ENCODE measurements at regions not wholly inside any gene's neighbourhood (a gene's known extent, or its start where the extent isn't known, plus 50 kb on each side); places are given as distances from the start of the nearest gene placed in this dataset.
"Not testable (repeated sequence)": the region's sequence is repeated elsewhere in the genome, so short reads cannot be mapped to it uniquely, and the experiment has no call there.

DNA sequence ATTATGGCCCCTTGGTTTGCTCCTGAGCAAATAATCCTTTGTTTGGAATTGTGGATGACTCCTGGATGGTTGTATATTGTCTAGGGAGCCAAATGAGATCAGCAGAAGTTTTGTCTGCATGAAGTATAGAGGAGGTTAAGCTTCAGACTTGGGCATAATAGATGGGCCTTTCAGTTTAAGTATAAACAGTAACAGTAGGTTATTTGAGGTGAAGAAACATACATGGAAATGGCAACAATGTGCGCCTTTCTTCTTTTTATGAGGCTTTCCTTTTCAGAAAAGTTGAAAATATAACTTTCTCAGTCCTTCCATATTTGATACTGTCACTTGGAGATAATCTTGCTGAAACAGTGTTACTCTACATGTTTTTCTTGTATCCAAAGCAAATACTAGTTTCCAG lies 63.7 kb upstream of the PPP1R12A start:
- FAIRE-seq (no peak), DNase-seq (ENCODE audit: low read depth) (no peak)
- TF ChIP-seq CTCF (IDR thresholded peaks at IDR 0.05; ENCODE audit: insufficient read depth, low read length, severe bottlenecking): no peak
- Histone ChIP-seq H3K27me3 (ENCODE audit: control insufficient read depth, insufficient read depth, low read length) (no peaks in the 10 kb centered on the region), H3K4me3 (ENCODE audit: low read depth, low read length) (no peak overlapping the region), H3K36me3 (ENCODE audit: control insufficient read depth, insufficient read depth, low read length) (no peaks in the 10 kb centered on the region)

- no peak for DNase-seq (ENCODE audit: low read depth)
- Histone ChIP-seq H3K4me3 (ENCODE audit: low read depth, low read length) (no peak overlapping the region), H3K27me3 (ENCODE audit: control insufficient read depth, insufficient read depth, low read length) (no peaks in the 10 kb centered on the region), H3K36me3 (ENCODE audit: control insufficient read depth, insufficient read depth, low read length) (no peaks in the 10 kb centered on the region)
- no peak for TF ChIP-seq CTCF (IDR thresholded peaks at IDR 0.05; ENCODE audit: insufficient read depth, low read length, severe bottlenecking)
- FAIRE-seq: no peak
These were observed 62.3 kb upstream of the PPP1R12A start for GRCh38 chr12:79997096-79997791.

DNA sequence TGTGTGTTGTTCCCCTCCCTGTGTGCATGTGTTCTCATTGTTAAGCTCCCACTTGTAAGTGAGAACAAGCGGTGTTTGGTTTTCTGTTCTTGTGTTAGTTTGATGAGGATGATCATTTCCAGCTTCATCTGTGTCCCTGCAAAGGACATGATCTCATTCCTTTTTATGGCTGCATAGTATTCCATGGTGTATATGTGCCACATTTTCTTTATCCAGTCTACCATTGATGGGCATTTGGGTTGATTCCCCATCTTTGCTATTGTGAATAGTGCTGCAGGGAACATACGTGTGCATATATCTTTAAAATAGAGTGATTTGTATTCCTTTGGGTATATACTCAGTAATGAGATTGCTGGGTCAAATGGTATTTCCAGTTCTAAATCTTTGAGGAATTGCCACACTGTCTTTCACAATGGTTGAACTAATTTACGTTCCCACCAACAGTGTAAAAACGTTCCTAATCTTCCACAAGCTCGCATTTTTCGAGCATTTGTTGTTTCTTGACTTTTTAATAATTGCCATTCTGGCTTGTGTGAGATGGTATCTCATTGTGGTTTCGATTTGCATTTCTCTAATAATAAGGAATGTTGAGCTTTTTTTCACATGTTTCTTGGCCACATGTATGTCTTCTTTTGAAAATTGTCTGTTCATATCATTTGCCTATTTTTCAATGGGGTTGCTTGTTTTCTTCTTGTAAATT lies 60.6 kb upstream of the PPP1R12A start:
- H3K27me3 ChIP-seq (ENCODE audit: control insufficient read depth, insufficient read depth, low read length); H3K36me3 ChIP-seq (ENCODE audit: control insufficient read depth, insufficient read depth, low read length); H3K4me3 ChIP-seq (ENCODE audit: low read depth, low read length); DNase-seq (ENCODE audit: low read depth); FAIRE-seq: not testable (repeated sequence)

GRCh38 chr12:79993106-79993862 lies 58.4 kb upstream of the PPP1R12A start:
- no peak for FAIRE-seq
- no peak for TF ChIP-seq CTCF (IDR thresholded peaks at IDR 0.05; ENCODE audit: insufficient read depth, low read length, severe bottlenecking)
- Histone ChIP-seq H3K27me3 (ENCODE audit: control insufficient read depth, insufficient read depth, low read length) (no peaks in the 10 kb centered on the region), H3K4me3 (ENCODE audit: low read depth, low read length) (no peak overlapping the region), H3K36me3 (ENCODE audit: control insufficient read depth, insufficient read depth, low read length) (no peaks in the 10 kb centered on the region)
- no peak for DNase-seq (ENCODE audit: low read depth)

GRCh38 chr12:79991586-79991985 lies 56.7 kb upstream of the PPP1R12A start:
- no peak overlapping the region for H3K4me3 ChIP-seq (ENCODE audit: low read depth, low read length)
- FAIRE-seq (no peak), DNase-seq (ENCODE audit: low read depth) (no peak)
- no peaks in the 10 kb centered on the region for H3K27me3 ChIP-seq (ENCODE audit: control insufficient read depth, insufficient read depth, low read length)
- TF ChIP-seq CTCF (IDR thresholded peaks at IDR 0.05; ENCODE audit: insufficient read depth, low read length, severe bottlenecking): no peak
- no peaks in the 10 kb centered on the region for H3K36me3 ChIP-seq (ENCODE audit: control insufficient read depth, insufficient read depth, low read length)

- not testable (repeated sequence) for H3K36me3 ChIP-seq (ENCODE audit: control insufficient read depth, insufficient read depth, low read length); FAIRE-seq; H3K27me3 ChIP-seq (ENCODE audit: control insufficient read depth, insufficient read depth, low read length); H3K4me3 ChIP-seq (ENCODE audit: low read depth, low read length); DNase-seq (ENCODE audit: low read depth)
These were observed 55.8 kb upstream of the PPP1R12A start for GRCh38 chr12:79990509-79991338.

Data from bronchial epithelial cell (primary cell).